GM21737 (cell line): ENCODE measurements at regions not wholly inside any gene's neighbourhood (a gene's known extent, or its start where the extent isn't known, plus 50 kb on each side); places are given as distances from the start of the nearest gene placed in this dataset.

Experiments used
- ATAC-seq: cut with Tn5 transposase; IDR thresholded peaks from one replicate; pipeline ENCODE4 v1.9.1; 2021; ENCODE audit warnings: mild to moderate bottlenecking, moderate library complexity; ENCODE audit not compliant: unreplicated experiment

- no peak for ATAC-seq
Observed at GRCh38 chr18:42258301-42258965, 303.4 kb downstream of the PIK3C3 start.

- ATAC-seq = no peak
Observed at GRCh38 chr18:42261731-42262130, 306.7 kb downstream of the PIK3C3 start.

GRCh38 chr18:42264497-42264896 is 309.5 kb downstream of the PIK3C3 start:
- no peak for ATAC-seq

- no peak for ATAC-seq
Observed at GRCh38 chr18:42268186-42268725, 313.2 kb downstream of the PIK3C3 start.

GRCh38 chr18:42268798-42269197 is 313.8 kb downstream of the PIK3C3 start:
- no peak for ATAC-seq

GRCh38 chr18:42271647-42272414 is 316.8 kb downstream of the PIK3C3 start:
- no peak for ATAC-seq

- no peak for ATAC-seq
Observed at GRCh38 chr18:42274488-42275137, 319.6 kb downstream of the PIK3C3 start.

- no peak for ATAC-seq
Observed at GRCh38 chr18:42275138-42275535, 320.1 kb downstream of the PIK3C3 start.

- no peak for ATAC-seq
Observed at GRCh38 chr18:42275949-42276730, 321.1 kb downstream of the PIK3C3 start.

- ATAC-seq = no peak
Observed at GRCh38 chr18:42281124-42281523, 326.1 kb downstream of the PIK3C3 start.

GRCh38 chr18:42281851-42282250 is 326.8 kb downstream of the PIK3C3 start:
- ATAC-seq = no peak

- no peak for ATAC-seq
Observed at GRCh38 chr18:42287047-42287446, 332.0 kb downstream of the PIK3C3 start.

GRCh38 chr18:42288129-42288528 is 333.1 kb downstream of the PIK3C3 start:
- ATAC-seq = no peak

GRCh38 chr18:42289526-42289925 is 334.5 kb downstream of the PIK3C3 start:
- no peak for ATAC-seq

GRCh38 chr18:42290318-42291307 is 335.6 kb downstream of the PIK3C3 start:
- no peak for ATAC-seq

- no peak for ATAC-seq
Observed at GRCh38 chr18:42292654-42293053, 337.6 kb downstream of the PIK3C3 start.

GRCh38 chr18:42296192-42296591 is 341.2 kb downstream of the PIK3C3 start:
- no peak for ATAC-seq

GRCh38 chr18:42296723-42297122 is 341.7 kb downstream of the PIK3C3 start:
- no peak for ATAC-seq

- ATAC-seq = peak; percentile 93
Observed at GRCh38 chr18:42298759-42299675, 344.0 kb downstream of the PIK3C3 start.
